D721Med (cell line): ENCODE measurements at regions not wholly inside any gene's neighbourhood (a gene's known extent, or its start where the extent isn't known, plus 50 kb on each side); places are given as distances from the start of the nearest gene placed in this dataset.

Experiments used
- DNase-seq: peaks from one replicate; pipeline ENCODE4 v3.0.0; 2011; ENCODE audit warnings: low spot score; ENCODE audit not compliant: insufficient read length
- FAIRE-seq: peaks from 2 replicates; lab custom pipeline; 2011; peaks lifted over from hg19 to GRCh38; lab: Jason Lieb, UNC
- TF ChIP-seq, protein P1 (sequence below): IDR thresholded peaks from 2 replicates; pipeline ENCODE4 v1.5.1; 2012; ENCODE audit warnings: mild to moderate bottlenecking, control low read depth; ENCODE audit not compliant: insufficient read depth; ENCODE audit errors: missing control alignments

DNA sequence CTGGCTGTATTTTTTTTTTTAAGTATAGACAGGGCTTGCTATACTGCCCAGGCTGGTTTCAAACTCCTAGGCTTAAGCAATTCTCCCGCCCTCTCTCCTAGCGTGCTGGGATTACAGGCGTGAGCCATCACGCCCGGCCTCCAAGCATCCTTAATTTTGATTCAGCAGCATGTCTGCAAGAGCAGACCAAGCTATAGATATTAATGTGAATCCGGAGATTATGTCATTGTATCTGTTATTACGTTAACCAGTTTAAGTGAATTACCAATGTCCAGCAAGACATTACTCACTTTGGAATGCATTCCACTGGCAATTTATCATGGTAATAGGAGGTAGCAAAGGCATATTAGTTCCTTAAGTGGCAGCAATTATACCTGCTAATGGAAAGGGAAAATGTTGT is 179.7 kb downstream of the CHRM3 start:
- peak; percentile 53 for FAIRE-seq
- TF ChIP-seq, protein P1, sequence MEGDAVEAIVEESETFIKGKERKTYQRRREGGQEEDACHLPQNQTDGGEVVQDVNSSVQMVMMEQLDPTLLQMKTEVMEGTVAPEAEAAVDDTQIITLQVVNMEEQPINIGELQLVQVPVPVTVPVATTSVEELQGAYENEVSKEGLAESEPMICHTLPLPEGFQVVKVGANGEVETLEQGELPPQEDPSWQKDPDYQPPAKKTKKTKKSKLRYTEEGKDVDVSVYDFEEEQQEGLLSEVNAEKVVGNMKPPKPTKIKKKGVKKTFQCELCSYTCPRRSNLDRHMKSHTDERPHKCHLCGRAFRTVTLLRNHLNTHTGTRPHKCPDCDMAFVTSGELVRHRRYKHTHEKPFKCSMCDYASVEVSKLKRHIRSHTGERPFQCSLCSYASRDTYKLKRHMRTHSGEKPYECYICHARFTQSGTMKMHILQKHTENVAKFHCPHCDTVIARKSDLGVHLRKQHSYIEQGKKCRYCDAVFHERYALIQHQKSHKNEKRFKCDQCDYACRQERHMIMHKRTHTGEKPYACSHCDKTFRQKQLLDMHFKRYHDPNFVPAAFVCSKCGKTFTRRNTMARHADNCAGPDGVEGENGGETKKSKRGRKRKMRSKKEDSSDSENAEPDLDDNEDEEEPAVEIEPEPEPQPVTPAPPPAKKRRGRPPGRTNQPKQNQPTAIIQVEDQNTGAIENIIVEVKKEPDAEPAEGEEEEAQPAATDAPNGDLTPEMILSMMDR, result no peak
- no peak for DNase-seq

GRCh38 chr1:239570878-239571277 is 184.5 kb downstream of the CHRM3 start:
- TF ChIP-seq, protein P1, result no peak
- DNase-seq, result no peak
- no peak for FAIRE-seq

GRCh38 chr1:239572183-239572582 is 185.8 kb downstream of the CHRM3 start:
- FAIRE-seq (no peak), DNase-seq (no peak)
- TF ChIP-seq, protein P1, result no peak

DNA sequence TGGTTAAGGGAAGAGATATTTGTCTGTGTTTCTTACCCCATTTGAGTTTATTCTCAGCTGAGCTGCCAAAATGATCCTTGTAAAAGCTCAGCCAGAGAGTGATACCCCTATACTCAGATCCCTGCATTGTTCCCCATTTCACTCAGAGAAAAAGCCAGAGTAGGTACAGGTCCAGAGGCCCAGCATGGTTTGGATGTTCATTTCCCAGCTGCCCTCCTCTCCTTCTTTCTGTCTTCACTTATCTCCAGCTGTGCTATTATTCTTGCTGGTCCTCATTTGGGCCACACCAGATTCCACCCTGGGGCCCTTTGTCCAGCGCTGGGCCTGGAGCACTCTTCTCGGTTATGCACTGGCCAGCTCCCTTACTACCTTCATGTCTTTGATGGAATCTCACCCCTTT is 187.7 kb downstream of the CHRM3 start:
- TF ChIP-seq, protein P1, result no peak
- DNase-seq (no peak), FAIRE-seq (no peak)

DNA sequence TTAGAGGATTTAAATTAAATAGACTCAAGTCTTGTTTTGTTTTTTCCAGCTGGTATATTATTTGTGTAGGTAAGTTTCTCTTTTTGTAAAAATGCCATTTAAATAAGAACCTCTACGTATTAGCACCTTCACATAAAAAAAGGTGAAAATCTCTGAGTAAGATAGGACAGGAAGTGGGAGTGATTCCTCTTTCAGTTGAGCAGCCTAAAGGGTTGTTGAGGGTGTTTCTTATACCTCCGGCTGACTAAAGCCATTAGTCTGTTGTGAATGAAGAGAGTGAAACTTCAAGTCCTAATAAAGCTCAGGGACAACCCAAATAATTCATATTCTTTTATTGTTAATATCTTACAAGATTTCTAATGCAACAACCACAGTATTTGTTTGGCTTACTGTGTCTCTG is 188.7 kb downstream of the CHRM3 start:
- no peak for DNase-seq
- FAIRE-seq, result no peak
- TF ChIP-seq, protein P1, result no peak

DNA sequence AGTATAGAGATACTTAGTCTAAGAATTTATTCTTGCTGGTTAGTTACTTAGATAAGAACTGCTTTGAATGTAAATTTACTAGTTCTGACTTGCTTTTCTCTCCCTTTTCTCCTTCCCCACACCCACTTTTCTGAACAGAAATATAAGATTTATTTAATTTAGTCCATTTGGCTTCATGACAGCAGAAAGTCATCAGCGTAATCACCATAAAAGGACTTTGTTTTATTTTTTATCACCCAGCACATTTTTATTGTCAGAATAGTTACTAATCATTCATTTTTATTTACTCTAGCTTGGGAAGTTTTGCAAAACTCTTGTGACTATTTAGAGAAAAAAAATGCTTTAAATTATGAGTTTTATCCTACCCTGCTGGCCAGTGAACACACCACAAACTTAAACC is 197.2 kb downstream of the CHRM3 start:
- DNase-seq, result no peak
- TF ChIP-seq, protein P1, result no peak
- no peak for FAIRE-seq

- FAIRE-seq, result no peak
- no peak for DNase-seq
- TF ChIP-seq, protein P1, result no peak
These were observed 199.8 kb downstream of the CHRM3 start for GRCh38 chr1:239586128-239586527.
